Stimulated activated CD4-positive, alpha-beta T cell treated with anti-CD3 and anti-CD28 coated beads, Interleukin-4, amount 100 ng/mL, for 24 hours (primary cell): ENCODE measurements at regions not wholly inside any gene's neighbourhood (a gene's known extent, or its start where the extent isn't known, plus 50 kb on each side); places are given as distances from the start of the nearest gene placed in this dataset.
A peak's percentile ranks its signal among the peaks of the same experiment; 100 is the strongest.
"Not testable (repeated sequence)": the region's sequence is repeated elsewhere in the genome, so short reads cannot be mapped to it uniquely, and the experiment has no call there.

Source experiments
- DNase-seq: peaks from one replicate; pipeline ENCODE4 v3.0.0-alpha.2; 2020

- no peak for DNase-seq
Measured at GRCh38 chr14:87813686-87814085, 179.3 kb downstream of the GALC start.

- no peak for DNase-seq
Measured at GRCh38 chr14:87813211-87813610, 179.8 kb downstream of the GALC start.

- no peak for DNase-seq
Measured at GRCh38 chr14:87811246-87811645, 181.7 kb downstream of the GALC start.

- no peak for DNase-seq
Measured at GRCh38 chr14:87810711-87811110, 182.3 kb downstream of the GALC start.

- no peak for DNase-seq
Measured at GRCh38 chr14:87809261-87809660, 183.7 kb downstream of the GALC start.

- DNase-seq, result peak; percentile 42
Measured at GRCh38 chr14:87805315-87805723, 187.7 kb downstream of the GALC start.

- no peak for DNase-seq
Measured at GRCh38 chr14:87800216-87800615, 192.8 kb downstream of the GALC start.

GRCh38 chr14:87799400-87799799, 193.6 kb downstream of the GALC start:
- DNase-seq, result no peak

GRCh38 chr14:87797001-87797400, 196.0 kb downstream of the GALC start:
- DNase-seq, result no peak

GRCh38 chr14:87794561-87794960, 198.4 kb downstream of the GALC start:
- DNase-seq, result no peak

- DNase-seq, result no peak
Measured at GRCh38 chr14:87785897-87786296, 207.1 kb downstream of the GALC start.

- no peak for DNase-seq
Measured at GRCh38 chr14:87784386-87784785, 208.6 kb downstream of the GALC start.

- no peak for DNase-seq
Measured at GRCh38 chr14:87783071-87783470, 209.9 kb downstream of the GALC start.

- DNase-seq, result no peak
Measured at GRCh38 chr14:87772854-87773253, 220.1 kb downstream of the GALC start.

GRCh38 chr14:87767567-87767901, 225.4 kb downstream of the GALC start:
- DNase-seq, result no peak

- DNase-seq, result no peak
Measured at GRCh38 chr14:87758876-87759275, 234.1 kb downstream of the GALC start.

GRCh38 chr14:87756661-87757060, 236.3 kb downstream of the GALC start:
- DNase-seq, result no peak

- no peak for DNase-seq
Measured at GRCh38 chr14:87754520-87755223, 238.3 kb downstream of the GALC start.

GRCh38 chr14:87748558-87748957, 244.4 kb downstream of the GALC start:
- DNase-seq, result no peak

- DNase-seq, result peak; percentile 6
Measured at GRCh38 chr14:87745507-87746118, 247.4 kb downstream of the GALC start.

- DNase-seq, result not testable (repeated sequence)
Measured at GRCh38 chr14:87734577-87735360, 258.2 kb downstream of the GALC start.

GRCh38 chr14:87733115-87733514, 259.9 kb downstream of the GALC start:
- not testable (repeated sequence) for DNase-seq

GRCh38 chr14:87732562-87732961, 260.4 kb downstream of the GALC start:
- no peak for DNase-seq

GRCh38 chr14:87725318-87725717, 267.7 kb downstream of the GALC start:
- no peak for DNase-seq
